Jurkat, Clone E6-1 (cell line): ENCODE measurements at regions not wholly inside any gene's neighbourhood (a gene's known extent, or its start where the extent isn't known, plus 50 kb on each side); places are given as distances from the start of the nearest gene placed in this dataset.
"Not testable (repeated sequence)": the region's sequence is repeated elsewhere in the genome, so short reads cannot be mapped to it uniquely, and the experiment has no call there.

ENCODE experiments used
- DNase-seq: peaks from one replicate; pipeline ENCODE4 v3.0.0-alpha.2; 2011; ENCODE audit warnings: low read depth, low spot score
- H3K4me3 ChIP-seq: 2 replicates; pipeline ENCODE4 v1.5.1; 2011; ENCODE audit warnings: mild to moderate bottlenecking, low read length, control low read depth, moderate library complexity

- not testable (repeated sequence) for H3K4me3 ChIP-seq, DNase-seq
These were observed 64.4 kb downstream of the KLRB1 start for GRCh38 chr12:9543341-9543740.

DNA sequence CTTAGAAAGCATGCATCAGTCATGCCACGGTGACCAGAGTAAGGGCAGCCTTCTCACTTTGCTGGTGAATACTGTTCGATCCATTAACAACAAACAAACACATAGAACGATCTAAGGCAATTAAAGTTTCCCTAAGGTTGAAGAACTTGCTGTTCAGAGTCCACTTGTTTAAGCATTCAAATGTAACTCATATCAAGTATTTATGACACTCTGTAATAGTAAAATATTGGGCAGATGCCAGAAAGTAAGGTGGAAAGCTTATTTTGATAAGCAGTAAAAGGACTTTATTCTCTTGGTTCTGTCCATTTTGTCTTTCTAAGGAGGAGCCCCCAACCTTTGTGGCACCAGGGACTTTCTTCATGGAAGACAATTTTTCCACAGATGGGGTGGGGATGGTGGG, 64.9 kb downstream of the KLRB1 start:
- not testable (repeated sequence) for DNase-seq, H3K4me3 ChIP-seq

DNA sequence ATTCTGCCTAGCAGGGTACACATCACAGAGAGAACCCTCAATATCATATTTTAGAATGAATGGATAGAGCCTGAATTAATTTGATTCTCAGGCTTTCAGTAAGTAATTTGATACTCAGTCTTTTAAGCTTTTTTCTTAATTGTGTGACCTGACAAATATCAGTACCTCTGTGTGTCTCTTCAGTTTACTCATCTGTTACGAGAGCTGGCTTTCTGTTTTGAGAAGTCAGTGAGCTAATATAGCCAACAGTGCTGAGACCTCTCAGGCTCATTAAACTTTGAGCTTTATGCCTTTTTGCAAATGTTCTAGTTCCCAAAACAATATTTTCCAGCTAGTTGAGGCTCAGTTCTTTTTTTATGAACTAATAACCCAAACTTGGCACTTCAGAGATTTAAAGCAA, 91.8 kb downstream of the KLRB1 start:
- H3K4me3 ChIP-seq, DNase-seq: not testable (repeated sequence)

DNA sequence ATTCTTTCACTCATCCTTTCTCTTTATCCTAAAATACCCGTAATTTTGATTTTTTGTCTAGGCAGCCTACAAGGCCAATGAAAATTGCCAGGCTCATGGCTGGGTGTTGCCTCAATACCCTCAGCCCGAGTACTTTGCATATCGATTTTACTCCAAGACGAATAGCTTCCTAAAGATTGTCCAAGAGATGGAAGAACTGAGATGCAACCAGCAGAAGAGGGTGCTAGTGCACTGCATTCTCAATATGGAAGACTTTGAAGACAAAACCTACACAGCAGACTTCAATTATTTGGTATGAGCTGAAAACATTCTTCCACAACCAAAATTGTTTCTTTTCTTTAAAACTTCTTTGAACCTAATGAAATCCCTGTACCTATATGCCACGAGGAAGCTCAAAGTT, 95.0 kb downstream of the KLRB1 start:
- not testable (repeated sequence) for H3K4me3 ChIP-seq, DNase-seq

DNA sequence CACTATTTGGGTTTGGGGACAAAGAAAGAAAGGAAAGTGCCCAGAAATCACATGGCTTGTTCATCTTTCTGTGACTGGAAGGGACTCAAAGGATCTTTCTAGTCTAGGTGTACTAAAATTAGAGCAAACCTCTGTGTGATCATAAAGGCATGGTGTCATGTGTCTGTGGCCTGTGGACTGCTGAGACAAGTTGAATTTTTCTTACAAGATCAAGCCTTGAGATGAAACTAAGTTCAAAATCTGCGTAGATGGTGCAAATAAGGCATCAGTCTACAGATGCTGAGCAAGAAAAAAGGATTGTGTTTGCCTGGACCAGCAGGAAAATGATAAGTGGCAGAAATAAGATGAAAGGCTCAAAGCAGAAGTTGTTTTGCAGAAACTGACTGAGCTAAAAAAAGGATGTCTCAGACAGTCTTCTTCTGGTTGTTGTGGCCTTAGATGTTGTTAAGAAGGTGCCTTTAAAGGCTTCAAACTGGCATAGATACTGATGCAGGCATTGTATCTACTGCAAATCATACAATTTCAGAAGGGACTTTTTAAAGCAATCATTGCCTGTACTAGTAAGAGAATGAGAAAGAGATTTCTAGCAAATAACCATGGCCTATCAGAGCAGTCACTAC, 97.2 kb downstream of the KLRB1 start:
- DNase-seq, H3K4me3 ChIP-seq: not testable (repeated sequence)

GRCh38 chr12:9509464-9510161, 98.1 kb downstream of the KLRB1 start:
- H3K4me3 ChIP-seq: no peak overlapping the region
- DNase-seq: no peak

GRCh38 chr12:9506746-9507145, 101.0 kb downstream of the KLRB1 start:
- DNase-seq: no peak
- H3K4me3 ChIP-seq: no peak overlapping the region

- not testable (repeated sequence) for DNase-seq, H3K4me3 ChIP-seq
These were observed 104.3 kb downstream of the KLRB1 start for GRCh38 chr12:9503384-9503783.

- not testable (repeated sequence) for DNase-seq, H3K4me3 ChIP-seq
These were observed 104.9 kb downstream of the KLRB1 start for GRCh38 chr12:9502845-9503244.

GRCh38 chr12:9493325-9493724, 114.4 kb downstream of the KLRB1 start:
- DNase-seq, H3K4me3 ChIP-seq: not testable (repeated sequence)

DNA sequence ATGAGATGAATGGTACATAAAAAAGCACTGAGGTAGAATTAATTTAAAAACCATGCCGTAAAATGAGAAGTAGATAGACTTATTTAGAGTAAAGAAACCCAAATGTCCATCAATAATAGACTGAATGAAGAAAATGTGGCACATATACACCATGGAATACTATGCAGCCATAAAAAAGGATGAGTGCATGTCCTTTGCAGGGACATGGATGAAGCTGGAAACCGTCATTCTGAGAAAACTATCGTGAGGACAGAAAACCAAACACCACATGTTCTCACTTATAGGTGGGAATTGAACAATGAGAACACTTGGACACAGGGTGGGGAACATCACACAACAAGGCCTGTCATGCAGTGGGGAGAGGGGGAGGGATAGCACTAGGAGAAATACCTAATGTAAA, 126.4 kb downstream of the KLRB1 start:
- not testable (repeated sequence) for H3K4me3 ChIP-seq, DNase-seq

GRCh38 chr12:9474197-9474596, 133.5 kb downstream of the KLRB1 start:
- not testable (repeated sequence) for H3K4me3 ChIP-seq, DNase-seq

GRCh38 chr12:9473638-9474037, 134.1 kb downstream of the KLRB1 start:
- H3K4me3 ChIP-seq, DNase-seq: not testable (repeated sequence)

- H3K4me3 ChIP-seq, DNase-seq: not testable (repeated sequence)
These were observed 136.2 kb downstream of the KLRB1 start for GRCh38 chr12:9471501-9471900.

DNA sequence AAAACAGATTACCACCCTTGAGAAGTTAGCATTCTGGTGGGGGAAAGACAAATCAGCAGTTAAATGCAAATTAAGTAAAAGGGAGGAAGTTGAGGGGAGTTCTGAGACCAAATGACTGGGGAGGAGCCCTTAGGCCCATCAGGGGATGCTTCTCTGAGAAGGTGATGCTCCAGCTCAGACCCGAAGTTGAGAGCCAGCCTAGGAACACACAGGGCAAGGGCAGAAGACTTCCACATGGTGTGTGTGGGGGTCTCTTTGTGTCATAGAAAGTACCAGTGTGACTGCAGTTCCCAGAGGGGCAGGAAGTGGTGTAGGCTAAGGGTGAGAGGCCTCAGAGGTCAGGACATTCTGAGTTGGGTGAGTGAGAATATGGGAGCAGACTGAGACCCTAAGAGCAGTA, 137.3 kb downstream of the KLRB1 start:
- DNase-seq: not testable (repeated sequence)

GRCh38 chr12:9469956-9470355, 137.8 kb downstream of the KLRB1 start:
- not testable (repeated sequence) for H3K4me3 ChIP-seq, DNase-seq

More for the DNA sequence above, 137.3 kb downstream of the KLRB1 start:
- H3K4me3 ChIP-seq: not testable (repeated sequence)

DNA sequence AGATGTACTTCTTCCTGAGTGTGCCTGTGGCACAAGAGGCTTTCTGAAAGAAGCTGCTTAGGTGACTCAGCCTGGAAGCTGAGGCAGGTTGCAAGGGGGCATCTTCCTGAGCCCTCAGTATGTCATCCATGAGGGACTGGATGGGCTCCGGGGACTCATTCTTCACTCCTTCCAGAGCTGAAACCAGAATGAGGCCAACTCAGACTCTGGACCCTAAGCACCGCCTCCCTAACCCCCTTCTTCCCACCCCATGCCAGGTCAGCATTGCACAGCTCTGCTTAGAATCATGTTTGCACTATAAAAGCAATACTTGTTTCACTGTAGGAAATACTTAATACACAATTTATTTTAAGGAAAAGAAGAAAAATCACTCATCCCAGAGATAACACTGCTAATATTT, 138.3 kb downstream of the KLRB1 start:
- H3K4me3 ChIP-seq, DNase-seq: not testable (repeated sequence)

- not testable (repeated sequence) for DNase-seq, H3K4me3 ChIP-seq
These were observed 138.7 kb downstream of the KLRB1 start for GRCh38 chr12:9468998-9469397.

DNA sequence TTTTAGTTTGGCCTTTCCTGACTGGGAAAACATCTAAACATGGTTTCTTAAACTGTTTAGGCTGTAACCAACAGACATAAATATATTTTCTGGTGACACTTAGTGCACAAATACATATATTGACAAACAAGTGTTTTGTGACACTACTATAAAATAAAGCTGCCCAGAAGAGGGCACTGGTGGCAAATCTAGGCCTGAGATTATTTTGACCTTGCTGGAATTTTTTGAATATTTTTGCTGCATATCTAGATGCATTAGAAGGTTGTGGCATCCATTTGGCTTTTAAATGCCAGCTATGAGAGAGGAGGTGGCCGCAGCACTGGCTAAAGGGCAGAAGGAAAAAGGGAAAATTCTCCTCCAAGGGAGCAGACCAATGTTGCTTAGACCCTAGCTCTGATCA, 139.6 kb downstream of the KLRB1 start:
- not testable (repeated sequence) for H3K4me3 ChIP-seq, DNase-seq

- H3K4me3 ChIP-seq: no peak overlapping the region
- DNase-seq: no peak
These were observed 143.3 kb downstream of the KLRB1 start for GRCh38 chr12:9464408-9464807.

- H3K4me3 ChIP-seq, DNase-seq: not testable (repeated sequence)
These were observed 152.2 kb downstream of the KLRB1 start for GRCh38 chr12:9455516-9455915.
